Activated CD8-positive, alpha-beta T cell treated with anti-CD3 and anti-CD28 coated beads for 36 hours (primary cell): ENCODE measurements at regions not wholly inside any gene's neighbourhood (a gene's known extent, or its start where the extent isn't known, plus 50 kb on each side); places are given as distances from the start of the nearest gene placed in this dataset.

Experiments used
- ATAC-seq: fragments of 200-7000 bp; cut with Tn5 transposase; one replicate; pipeline ENCODE4 v1.10.0; 2021; ENCODE audit warnings: mild to moderate bottlenecking, moderate library complexity
- CTCF ChIA-PET: fragments of 350-600 bp; sonication (Branson Sonifier 250); formaldehyde crosslinking; loops from one replicate; lab custom pipeline; 2021; ENCODE audit warnings: antibody characterized with exemption; lab: Charles Lee
- POLR2A ChIA-PET: fragments of 350-600 bp; sonication (Branson Sonifier 250); formaldehyde crosslinking; loops from one replicate; lab custom pipeline; 2021; ENCODE audit warnings: antibody characterized with exemption; lab: Charles Lee
- DNase-seq: peaks from one replicate; pipeline ENCODE4 v3.0.0-alpha.2; 2020
- H3K27ac Mint-ChIP-seq: one replicate; pipeline ENCODE4 v1.8.0; 2021; ENCODE audit warnings: mild to moderate bottlenecking, mixed read lengths
- H3K27me3 Mint-ChIP-seq: one replicate; pipeline ENCODE4 v1.8.0; 2021; ENCODE audit warnings: mixed read lengths
- H3K36me3 Mint-ChIP-seq: one replicate; pipeline ENCODE4 v1.8.0; 2021; ENCODE audit warnings: low read depth, mixed read lengths
- H3K4me1 Mint-ChIP-seq: one replicate; pipeline ENCODE4 v1.8.0; 2021; ENCODE audit warnings: low read depth, mixed read lengths
- H3K4me3 Mint-ChIP-seq: one replicate; pipeline ENCODE4 v1.8.0; 2021; ENCODE audit warnings: mild to moderate bottlenecking, moderate library complexity, mixed read lengths
- H3K9me3 Mint-ChIP-seq: one replicate; pipeline ENCODE4 v1.8.0; 2021; ENCODE audit warnings: mixed read lengths
- CTCF ChIP-seq: fragments of 200-600 bp; IDR thresholded peaks from one replicate; pipeline ENCODE4 v1.8.0; 2022; ENCODE audit warnings: antibody characterized with exemption, mild to moderate bottlenecking
- intact Hi-C: fragments of 100-400 bp; cut with micrococcal nuclease; formaldehyde crosslinking; loops from one replicate; pipeline ENCODE4 v1.10.0; 2022

GRCh38 chr3:110474397-110474796 lies 597.2 kb upstream of the NECTIN3 start:
- Mint-ChIP-seq H3K4me1 (no peaks in the 10 kb centered on the region), H3K27me3 (peaks cover 3% of the 10 kb centered on the region), H3K9me3 (no peaks in the 10 kb centered on the region), H3K4me3 (no peak overlapping the region), H3K27ac (no peak overlapping the region), H3K36me3 (no peaks in the 10 kb centered on the region)
- no peak for TF ChIP-seq CTCF
- DNase-seq (no peak), ATAC-seq (no peak)
- intact Hi-C loops = no loop called here
- POLR2A ChIA-PET = no interaction called here
- CTCF ChIA-PET = no interaction called here

GRCh38 chr3:110478377-110479054 lies 593.1 kb upstream of the NECTIN3 start:
- ATAC-seq = no peak
- Mint-ChIP-seq H3K4me1 (no peaks in the 10 kb centered on the region), H3K27ac (no peak overlapping the region), H3K4me3 (no peak overlapping the region), H3K9me3 (peaks cover 5% of the 10 kb centered on the region), H3K27me3 (peaks cover 3% of the 10 kb centered on the region), H3K36me3 (no peaks in the 10 kb centered on the region)
- ChIA-PET CTCF (no interaction called here), POLR2A (no interaction called here)
- TF ChIP-seq CTCF = no peak
- DNase-seq = no peak
- intact Hi-C loops = no loop called here

- no peaks in the 10 kb centered on the region for H3K36me3 Mint-ChIP-seq
- H3K4me3 Mint-ChIP-seq = no peak overlapping the region
- ATAC-seq (no peak), DNase-seq (no peak)
- peaks cover 5% of the 10 kb centered on the region for H3K9me3 Mint-ChIP-seq
- POLR2A ChIA-PET = no interaction called here
- H3K4me1 Mint-ChIP-seq = no peaks in the 10 kb centered on the region
- CTCF ChIA-PET = no interaction called here
- H3K27me3 Mint-ChIP-seq = no peaks in the 10 kb centered on the region
- H3K27ac Mint-ChIP-seq = no peak overlapping the region
- TF ChIP-seq CTCF = no peak
- intact Hi-C loops = no loop called here
Observed at GRCh38 chr3:110479731-110480130, 591.9 kb upstream of the NECTIN3 start.

- Mint-ChIP-seq H3K4me1 (no peaks in the 10 kb centered on the region), H3K36me3 (no peaks in the 10 kb centered on the region), H3K4me3 (no peak overlapping the region), H3K9me3 (peaks cover 18% of the 10 kb centered on the region), H3K27me3 (no peaks in the 10 kb centered on the region), H3K27ac (no peak overlapping the region)
- TF ChIP-seq CTCF = no peak
- POLR2A ChIA-PET = no interaction called here
- DNase-seq = no peak
- intact Hi-C loops = no loop called here
- CTCF ChIA-PET = no interaction called here
- no peak for ATAC-seq
Observed at GRCh38 chr3:110485389-110485788, 586.2 kb upstream of the NECTIN3 start.

- ChIA-PET POLR2A (no interaction called here), CTCF (no interaction called here)
- Mint-ChIP-seq H3K27ac (no peak overlapping the region), H3K9me3 (peaks cover 14% of the 10 kb centered on the region), H3K36me3 (no peaks in the 10 kb centered on the region), H3K4me1 (no peaks in the 10 kb centered on the region), H3K27me3 (peaks cover 1% of the 10 kb centered on the region), H3K4me3 (no peak overlapping the region)
- ATAC-seq (no peak), DNase-seq (no peak)
- intact Hi-C loops = no loop called here
- no peak for TF ChIP-seq CTCF
Observed at GRCh38 chr3:110487840-110488239, 583.8 kb upstream of the NECTIN3 start.
